NCI-H1436 (cell line): ENCODE measurements at regions not wholly inside any gene's neighbourhood (a gene's known extent, or its start where the extent isn't known, plus 50 kb on each side); places are given as distances from the start of the nearest gene placed in this dataset.
"Not testable (repeated sequence)": the region's sequence is repeated elsewhere in the genome, so short reads cannot be mapped to it uniquely, and the experiment has no call there.

ENCODE experiments used
- DNase-seq: peaks from one replicate; lab custom pipeline; 2025; lab: John Stamatoyannopoulos, UW

- no peak for DNase-seq
Measured at GRCh38 chr16:86934581-86935375, 356.4 kb downstream of the FOXL1 start.

- DNase-seq = no peak
Measured at GRCh38 chr16:86939609-86940008, 361.3 kb downstream of the FOXL1 start.

GRCh38 chr16:86941731-86942130, 363.4 kb downstream of the FOXL1 start:
- DNase-seq = no peak

DNA sequence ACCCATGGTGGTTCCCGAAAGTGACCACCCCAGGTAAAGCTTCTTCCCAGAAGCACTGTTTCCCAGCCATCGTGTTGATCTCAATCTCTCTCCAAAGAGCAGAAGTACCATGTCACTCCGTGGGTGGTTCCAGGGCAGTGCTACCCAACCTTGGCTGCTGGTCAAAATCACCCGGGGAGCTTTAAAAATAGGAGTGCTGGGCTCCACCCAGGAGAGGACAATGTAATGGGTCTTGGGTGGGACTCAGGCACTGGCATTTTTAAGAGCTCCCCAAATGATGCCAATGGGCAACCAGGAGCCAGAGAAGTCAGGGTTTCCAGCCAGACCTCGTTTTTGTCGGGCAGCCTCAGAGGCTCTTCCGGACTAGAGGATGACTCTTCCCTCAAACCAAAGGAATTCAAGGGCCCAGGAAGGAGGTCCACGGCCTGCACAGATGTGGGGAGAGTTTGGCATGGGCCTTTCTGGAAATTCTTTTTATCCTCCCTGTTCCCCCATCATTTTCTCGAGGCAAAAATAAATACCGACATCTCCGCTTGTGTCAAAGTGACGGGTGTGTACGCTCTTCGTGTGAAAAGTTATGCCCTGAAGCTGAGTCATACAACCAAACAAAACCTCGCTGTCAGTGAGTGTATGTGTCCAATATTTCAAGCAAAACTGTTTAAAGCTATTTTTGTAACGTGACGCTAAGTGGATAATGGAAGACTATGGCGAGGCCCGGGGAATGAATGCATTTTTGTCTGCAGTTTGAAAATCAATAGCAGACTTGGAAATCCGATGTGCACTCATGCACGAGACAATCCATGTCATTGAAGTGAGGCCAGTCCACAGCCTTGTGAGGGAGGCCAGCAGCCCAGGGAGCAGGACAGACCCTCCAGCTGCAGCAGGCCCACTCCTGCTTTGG, 364.1 kb downstream of the FOXL1 start:
- DNase-seq = no peak

DNA sequence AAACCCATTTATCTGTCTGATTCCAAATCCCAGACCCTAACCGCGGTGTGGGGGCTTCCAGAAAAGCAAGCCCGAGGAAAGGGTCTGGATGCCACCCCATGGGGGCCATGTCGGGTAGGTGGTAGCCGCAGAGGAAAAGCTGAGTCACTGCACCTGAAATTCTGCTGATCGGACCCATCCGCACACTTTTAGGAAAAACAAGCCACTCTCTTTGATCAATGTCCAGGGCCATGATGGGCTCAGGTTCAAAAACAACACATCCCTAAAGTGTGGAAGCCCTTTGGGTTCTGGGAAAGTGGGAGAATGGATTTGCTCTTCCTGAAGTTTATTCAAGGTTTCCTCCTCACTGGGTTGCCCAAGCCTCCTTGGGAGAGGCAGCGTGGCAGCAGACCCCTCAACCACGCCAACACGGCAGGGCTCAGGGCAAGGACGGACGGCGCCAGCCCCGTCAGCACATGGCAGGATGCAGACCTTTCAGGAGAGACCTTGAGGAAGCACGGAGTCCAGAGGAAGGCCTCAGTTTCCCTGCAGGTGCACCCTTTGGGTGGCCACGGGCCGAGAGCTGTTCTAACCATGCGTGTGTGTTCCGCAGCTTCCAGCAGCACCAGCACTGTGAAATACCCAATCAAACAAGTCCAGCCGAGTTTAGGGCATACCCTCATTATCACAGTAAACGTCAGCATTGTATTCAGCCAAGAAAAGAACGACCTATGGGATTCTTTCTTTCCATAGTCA, 367.0 kb downstream of the FOXL1 start:
- no peak for DNase-seq

DNA sequence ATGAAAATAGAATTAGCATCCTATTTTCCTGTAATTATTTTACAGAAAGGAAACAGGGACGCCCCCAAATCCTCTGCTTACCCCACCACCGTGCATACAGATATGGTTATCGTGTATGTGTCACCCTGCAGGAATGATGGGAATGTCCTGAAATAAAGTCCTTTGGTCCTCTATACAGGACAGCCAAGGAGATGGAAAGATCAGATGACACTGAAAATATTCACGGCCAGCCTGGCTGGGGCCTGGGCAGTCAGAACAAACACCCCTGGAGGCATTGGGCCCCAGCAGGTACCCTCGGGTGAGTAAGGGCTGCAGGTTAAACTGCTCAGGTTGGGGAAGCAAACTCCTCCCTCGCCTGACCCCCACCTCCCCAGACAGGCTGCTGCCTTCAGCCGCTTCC, 368.0 kb downstream of the FOXL1 start:
- DNase-seq = no peak

GRCh38 chr16:86946981-86947380, 368.6 kb downstream of the FOXL1 start:
- DNase-seq = no peak

DNA sequence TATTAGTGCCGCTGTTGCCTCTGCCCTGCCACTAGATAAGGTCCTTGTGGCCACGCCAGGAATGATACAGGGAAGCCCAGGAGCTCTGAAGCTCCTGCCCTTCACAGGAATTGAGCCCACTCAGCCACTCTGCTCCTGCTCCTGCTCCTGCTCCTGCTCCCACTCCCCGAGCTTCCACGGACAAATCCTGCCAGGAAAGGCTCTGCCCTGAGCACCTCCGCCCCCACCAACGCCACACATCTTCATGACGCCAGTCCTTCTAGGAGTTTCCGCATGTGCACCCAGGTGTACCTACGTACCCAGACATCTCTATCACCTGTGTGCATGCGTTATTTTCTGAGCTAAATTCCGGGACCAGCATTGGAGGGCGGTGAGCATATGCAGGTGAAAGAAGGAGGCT, 369.1 kb downstream of the C16orf95 start:
- no peak for DNase-seq

DNA sequence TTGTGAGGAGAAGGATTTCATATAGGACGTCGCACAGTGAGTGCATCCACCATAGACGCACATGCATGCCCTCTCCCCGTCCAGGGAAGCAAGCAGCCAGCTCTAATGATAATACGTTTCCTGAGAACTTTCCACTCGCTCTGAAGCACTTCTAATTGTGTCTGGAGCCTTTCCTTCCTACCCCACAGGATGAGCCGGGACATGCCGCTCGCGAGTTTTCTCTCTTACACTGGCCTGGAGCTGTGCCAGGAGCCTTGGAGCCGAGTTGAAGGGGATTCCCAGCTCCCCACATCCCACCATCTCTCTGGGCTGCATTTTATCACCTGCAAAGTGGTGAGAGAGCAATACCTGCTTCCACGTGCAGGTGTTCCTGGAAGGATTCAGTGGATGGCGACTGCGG, 368.1 kb downstream of the C16orf95 start:
- no peak for DNase-seq

DNA sequence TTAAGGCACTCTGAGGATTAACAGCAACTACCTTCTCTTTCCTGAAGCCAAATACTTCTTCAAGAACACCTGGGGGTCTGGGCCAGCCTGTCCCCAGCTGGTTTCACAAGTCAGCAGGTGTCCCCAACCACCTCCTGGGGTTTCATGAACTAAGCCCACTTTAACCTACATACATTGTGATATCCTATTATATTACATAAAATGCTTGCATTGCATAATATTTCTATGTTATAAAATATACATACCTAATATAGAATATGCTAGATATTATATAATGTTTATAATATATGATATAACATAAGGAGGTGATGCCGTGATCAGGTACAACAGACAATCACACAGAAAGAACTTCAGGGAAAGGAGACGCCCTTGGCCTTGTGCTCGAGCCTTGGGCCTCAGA, 367.6 kb downstream of the C16orf95 start:
- DNase-seq = no peak

DNA sequence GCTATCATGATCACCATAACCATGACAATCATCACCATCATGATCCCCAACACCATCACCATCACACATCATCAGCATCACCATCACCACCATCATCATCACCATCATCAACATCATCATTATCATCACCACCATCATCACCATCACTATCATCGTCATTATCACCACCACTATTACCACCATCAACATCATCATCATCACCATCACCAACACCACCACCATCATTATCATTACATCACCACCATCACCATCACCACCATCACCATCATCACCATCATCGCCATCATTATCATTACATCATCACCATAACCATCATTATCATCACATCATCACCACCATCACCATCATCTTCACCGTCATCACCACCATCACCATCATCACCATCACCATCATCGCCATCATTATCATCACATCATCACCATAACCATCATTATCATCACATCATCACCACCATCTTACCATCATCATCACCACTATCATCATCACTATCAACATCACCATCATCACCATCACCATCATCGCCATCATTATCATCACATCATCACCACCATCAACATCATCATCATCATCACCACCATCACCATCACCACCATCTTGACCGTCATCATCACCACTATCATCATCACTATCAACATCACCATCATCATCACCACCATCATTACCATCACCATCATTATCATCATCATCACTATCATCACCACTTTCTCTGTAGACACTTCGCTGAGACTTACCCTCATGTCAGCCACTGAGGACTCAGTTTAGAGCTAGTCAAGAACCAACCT, 366.0 kb downstream of the C16orf95 start:
- DNase-seq = no peak

DNA sequence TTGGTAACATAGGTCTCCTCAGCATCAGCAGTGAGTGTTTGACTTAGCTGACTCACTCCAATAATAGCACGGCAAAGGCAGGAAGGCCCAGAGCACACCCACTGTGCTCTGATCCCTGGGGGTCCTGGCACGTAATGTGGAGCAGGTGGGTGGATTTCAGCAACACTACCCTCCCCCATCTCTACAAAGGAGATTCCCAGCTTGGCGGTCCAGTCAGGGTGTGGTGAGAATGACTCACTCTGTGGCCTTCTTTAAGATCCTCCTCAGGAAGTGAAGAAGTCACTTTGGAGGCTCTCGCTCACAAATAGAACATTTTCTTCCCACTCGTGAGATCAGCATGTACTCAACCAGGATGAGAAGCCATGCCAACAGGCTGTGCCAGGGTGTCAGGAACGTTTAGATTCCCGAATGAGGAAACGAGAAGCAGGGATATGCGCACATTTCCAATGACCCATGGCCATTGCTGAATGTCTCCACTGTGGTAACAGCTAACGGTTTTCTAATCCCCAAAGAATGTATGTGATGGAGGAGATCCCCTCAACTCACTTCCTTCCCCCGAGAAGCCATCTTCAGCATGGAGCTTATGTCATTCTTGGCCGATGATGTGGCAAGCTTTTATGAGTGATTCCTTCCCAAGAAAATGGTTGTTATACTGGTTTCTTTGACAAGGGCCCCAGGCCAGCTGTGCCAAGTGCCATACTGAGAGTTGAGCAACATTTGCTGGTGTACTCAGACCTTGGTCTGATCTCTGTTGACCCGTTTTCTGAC, 365.2 kb downstream of the C16orf95 start:
- DNase-seq = no peak

- DNase-seq = no peak
Measured at GRCh38 chr16:86952769-86953168, 364.4 kb downstream of the C16orf95 start.

GRCh38 chr16:86953631-86954391, 363.4 kb downstream of the C16orf95 start:
- no peak for DNase-seq

- DNase-seq = no peak
Measured at GRCh38 chr16:86955136-86955855, 361.9 kb downstream of the C16orf95 start.

DNA sequence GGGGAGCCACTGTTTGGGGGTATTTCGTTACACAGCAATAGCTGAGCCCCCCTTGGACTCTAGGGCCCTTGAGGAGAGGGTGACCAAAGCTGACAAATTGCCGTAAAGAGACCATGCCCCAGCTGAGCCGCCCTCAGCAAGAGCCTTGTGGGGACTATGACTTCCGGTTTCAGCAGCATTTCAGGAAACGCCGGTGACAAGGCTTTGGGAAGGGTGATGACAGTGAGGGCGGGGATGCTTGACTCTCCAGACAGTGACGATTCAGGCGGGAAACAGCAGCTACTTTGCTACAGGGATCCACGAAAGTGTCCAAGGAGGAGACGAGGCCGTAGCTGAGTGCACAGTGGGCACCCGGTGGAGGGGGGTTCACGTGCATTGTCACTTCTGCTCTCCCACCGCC, 360.8 kb downstream of the C16orf95 start:
- DNase-seq = no peak

DNA sequence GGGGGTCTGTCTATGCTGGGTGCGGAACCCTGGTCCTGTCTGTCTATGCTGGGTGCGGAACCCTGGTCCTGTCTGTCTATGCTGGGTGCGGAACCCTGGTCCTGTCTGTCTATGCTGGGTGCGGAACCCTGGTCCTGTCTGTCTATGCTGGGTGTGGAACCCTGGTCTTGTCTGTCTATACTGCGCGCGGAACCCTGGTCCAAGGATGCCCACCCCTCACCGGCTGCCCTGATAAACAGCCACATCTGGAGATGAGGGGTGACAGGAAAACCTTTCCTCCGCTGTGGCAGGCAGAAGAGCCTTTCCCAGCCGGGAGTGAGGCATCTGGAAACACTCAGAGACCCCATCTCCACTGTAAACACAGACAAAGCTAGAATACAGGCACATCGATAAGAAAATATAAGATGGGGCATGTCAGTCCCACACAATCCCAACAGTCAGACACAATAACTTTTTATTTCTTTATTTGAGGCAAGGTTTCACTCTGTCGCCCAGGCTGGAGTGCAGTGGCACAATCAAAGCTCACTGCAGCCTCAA, 359.5 kb downstream of the C16orf95 start:
- DNase-seq = not testable (repeated sequence)

- DNase-seq = no peak
Measured at GRCh38 chr16:86958423-86958822, 358.8 kb downstream of the C16orf95 start.

DNA sequence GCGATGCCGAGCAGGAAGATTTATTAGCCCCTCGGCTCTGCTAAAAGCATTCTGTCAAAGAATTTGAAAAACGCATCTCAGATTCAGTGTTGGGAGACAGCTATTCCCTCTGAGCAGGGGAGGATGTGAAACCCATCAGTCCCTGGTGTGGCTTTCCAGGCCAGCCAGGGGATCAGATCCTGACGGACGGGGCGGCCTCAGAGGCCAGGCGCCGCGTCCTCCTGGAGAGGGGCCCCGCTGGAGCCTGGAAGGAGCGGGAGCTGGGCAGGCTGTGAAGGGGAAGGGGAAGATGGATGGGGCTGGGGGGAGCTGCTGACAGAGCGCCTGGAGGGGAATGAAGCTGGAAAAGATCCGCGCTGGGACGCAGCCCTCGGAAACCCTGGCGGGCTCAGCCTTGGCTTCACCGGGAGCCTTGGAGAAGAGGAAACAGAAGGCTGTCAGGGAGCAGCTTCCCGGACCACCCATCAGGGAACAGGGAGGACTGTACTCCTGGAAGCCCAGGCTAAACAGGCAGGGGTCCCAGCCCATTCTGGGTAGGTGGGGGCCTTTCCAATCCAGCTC, 358.0 kb downstream of the C16orf95 start:
- no peak for DNase-seq
